UCSD-AML1 (cell line): ENCODE measurements at regions not wholly inside any gene's neighbourhood (a gene's known extent, or its start where the extent isn't known, plus 50 kb on each side); places are given as distances from the start of the nearest gene placed in this dataset.
"Not testable (repeated sequence)": the region's sequence is repeated elsewhere in the genome, so short reads cannot be mapped to it uniquely, and the experiment has no call there.

Experiments used
- DNase-seq: peaks from one replicate; lab custom pipeline; 2025; ENCODE audit not compliant: unreplicated experiment; lab: John Stamatoyannopoulos, UW

GRCh38 chr10:27390681-27391080 is 113.4 kb upstream of the RAB18 start:
- no peak for DNase-seq

DNA sequence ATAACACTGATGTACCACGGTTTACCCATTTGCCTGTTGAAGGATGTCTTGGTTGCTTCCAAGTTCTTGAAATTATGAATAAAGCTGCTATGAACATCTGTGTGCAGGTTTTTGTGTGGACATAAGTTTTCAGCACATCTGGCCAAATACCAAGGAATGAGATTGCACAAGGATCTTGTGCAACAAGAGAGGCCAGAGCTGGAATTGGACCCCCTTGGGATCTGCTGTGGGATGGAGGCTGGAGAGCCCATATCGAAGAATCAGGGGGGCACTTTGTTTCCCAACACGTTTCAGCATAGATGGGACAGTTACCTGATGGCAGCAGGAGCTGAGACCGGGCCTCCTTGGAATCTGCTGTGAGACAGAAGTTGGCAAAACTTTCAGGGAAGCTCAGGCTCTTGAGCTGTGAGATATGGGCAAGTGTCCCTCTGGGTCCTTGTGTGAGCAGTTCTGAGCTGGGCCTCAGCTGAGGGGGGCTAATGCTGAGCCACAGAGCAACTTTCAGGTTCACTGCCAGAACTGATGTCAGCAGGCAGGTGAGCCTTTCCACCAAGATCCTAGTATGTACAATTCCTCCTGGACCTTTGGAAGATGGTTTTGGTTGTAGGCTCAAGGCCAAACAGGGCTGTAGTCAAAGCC is 115.2 kb upstream of the RAB18 start:
- no peak for DNase-seq

- no peak for DNase-seq
Observed at GRCh38 chr10:27383595-27384542, 120.2 kb upstream of the RAB18 start.

- no peak for DNase-seq
Observed at GRCh38 chr10:27382176-27382575, 121.9 kb upstream of the RAB18 start.

- no peak for DNase-seq
Observed at GRCh38 chr10:27380929-27381358, 123.2 kb upstream of the RAB18 start.

DNA sequence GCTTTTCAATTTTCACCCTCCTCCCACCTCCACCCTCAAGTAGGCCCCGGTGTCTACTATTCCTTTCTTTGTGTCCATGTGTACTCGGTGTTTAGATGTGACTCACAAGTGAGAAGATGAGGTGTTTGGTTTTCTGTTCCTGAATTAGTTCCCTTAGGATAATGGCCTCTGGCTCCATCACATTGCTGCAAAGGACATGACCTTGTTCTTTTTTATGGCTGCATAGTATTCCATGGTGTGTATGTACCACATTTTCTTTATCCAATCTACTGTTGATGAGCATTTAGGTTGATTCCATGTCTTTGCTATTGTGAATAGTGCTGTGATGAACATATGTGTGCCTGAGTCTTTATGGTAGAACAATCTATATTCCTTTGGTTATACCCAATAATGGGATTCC is 125.1 kb upstream of the RAB18 start:
- not testable (repeated sequence) for DNase-seq

- DNase-seq, result no peak
Observed at GRCh38 chr10:27373566-27374160, 130.4 kb upstream of the RAB18 start.

- no peak for DNase-seq
Observed at GRCh38 chr10:27372095-27372494, 131.5 kb upstream of the ACBD5 start.

GRCh38 chr10:27371375-27371774 is 130.8 kb upstream of the ACBD5 start:
- DNase-seq, result not testable (repeated sequence)

GRCh38 chr10:27369880-27370279 is 129.3 kb upstream of the ACBD5 start:
- no peak for DNase-seq

DNA sequence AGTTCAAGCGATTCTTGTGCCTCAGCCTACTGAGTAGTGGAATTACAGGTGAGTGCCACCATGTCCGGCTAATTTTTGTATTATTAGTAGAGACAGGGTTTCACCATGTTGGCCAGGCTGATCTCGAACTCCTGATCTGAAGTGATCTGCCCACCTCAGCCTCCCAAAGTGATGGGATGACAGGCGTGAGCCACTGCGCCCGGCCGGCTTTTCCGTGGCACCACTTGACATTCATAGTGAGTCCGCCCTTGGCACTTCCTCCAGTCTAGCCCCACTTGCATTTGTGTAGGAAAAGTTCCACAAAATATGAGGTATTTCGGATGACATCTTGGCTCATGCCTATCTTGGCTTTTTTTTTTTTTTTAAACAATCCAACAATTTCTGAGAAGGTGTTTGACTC is 128.1 kb upstream of the ACBD5 start:
- DNase-seq, result no peak

- DNase-seq, result no peak
Observed at GRCh38 chr10:27366769-27367168, 126.2 kb upstream of the ACBD5 start.

GRCh38 chr10:27364028-27364427 is 123.4 kb upstream of the ACBD5 start:
- no peak for DNase-seq

DNA sequence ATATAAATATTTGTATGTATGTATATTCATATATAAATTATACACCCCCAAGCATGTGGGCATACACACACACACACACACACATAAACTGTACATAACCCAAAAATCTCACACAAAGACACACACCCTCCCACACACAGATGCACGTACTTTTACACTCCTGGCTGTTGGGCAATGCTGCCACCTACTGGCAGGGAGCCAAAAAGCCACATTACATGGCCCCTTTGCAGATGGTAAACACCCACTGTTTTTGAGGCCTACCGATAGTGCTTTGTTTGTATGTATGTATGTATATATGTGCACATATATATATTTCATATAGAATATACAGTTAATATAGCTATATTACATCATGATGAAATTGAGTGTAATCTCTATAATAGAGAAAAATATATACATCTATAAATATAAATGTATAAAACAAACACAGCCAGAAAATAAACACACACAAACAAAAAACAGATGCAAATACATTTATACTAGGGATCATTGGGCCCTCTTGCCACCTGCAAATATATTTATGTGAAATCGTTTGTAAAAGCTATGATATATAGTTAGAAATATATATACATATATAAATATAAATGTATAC is 120.1 kb upstream of the ACBD5 start:
- DNase-seq, result peak; percentile 72

DNA sequence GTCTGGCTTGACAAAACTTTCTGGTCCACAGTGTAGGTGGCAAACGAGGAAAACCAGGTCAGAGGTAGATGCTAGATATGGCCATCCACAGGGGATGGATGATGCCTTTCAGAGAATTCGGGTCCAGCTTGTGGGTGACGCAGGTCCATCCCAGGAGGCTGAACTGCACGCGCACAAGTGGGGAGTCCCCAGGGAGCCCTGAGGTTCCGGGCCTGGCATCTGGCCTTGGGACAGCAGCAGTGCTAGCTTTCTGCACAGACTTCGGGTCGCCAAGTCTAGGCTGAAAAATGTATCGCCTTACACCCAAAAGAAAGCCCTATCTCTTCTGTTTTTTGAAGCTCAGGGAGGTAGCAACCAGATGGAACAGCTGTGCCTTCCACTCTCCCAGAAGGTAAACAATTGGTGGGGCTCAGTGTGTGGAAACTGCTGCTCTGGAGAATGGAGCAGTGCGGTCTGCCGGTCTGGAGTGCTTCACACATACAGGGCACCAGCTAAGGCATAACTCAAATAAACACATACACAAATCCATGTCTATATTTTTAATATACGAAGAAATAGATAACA is 119.3 kb upstream of the ACBD5 start:
- DNase-seq, result no peak

DNA sequence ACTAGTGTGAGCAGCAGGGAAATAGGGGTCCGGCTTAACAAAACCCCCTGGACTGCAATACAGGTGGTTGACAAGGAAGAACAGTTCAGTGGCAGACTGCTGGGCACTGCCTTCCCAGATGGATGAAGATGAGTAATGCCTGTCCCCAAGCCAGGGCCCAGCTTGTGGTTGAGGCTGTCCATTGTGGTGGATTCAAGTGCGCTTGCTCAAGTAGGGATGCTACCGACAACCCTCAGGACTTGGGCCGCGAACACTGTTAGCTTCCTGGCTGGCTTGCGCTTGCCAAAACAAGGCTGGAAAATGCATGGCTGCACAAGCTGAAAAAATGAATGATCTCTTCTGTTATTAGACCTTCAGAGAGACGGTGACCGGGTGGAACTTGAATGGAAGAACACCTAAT is 116.1 kb upstream of the ACBD5 start:
- DNase-seq, result no peak

- DNase-seq, result no peak
Observed at GRCh38 chr10:27355918-27356573, 115.4 kb upstream of the ACBD5 start.

DNA sequence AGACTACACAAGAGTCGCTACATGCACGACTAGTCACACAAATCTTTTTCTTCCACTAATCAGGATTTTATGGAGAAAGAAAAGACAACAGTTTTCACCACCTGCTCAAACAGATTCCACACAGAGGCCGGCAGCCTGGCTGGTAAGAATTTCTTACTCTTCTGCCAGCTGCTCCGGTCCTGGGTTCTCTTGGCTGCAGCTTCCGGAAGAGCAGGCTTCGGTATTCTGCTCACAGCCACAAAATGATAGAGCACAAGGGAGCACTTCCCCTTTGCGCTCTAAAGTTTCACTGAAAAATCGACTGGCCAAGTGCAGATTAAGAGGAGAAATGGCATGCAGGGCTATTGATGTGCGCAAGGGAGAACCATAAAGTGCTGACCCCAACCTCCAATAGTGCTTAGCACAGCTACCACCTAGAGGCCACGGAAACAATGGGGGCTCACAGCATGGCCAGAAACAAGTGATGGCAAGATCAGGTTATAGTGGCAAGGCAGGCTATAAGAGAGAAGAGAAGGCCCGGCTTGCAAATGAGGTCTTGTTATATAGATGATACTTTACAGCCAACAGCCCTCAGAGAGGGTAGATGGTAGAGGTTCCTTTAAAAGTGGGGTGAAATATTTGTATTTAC is 114.2 kb upstream of the ACBD5 start:
- not testable (repeated sequence) for DNase-seq

DNA sequence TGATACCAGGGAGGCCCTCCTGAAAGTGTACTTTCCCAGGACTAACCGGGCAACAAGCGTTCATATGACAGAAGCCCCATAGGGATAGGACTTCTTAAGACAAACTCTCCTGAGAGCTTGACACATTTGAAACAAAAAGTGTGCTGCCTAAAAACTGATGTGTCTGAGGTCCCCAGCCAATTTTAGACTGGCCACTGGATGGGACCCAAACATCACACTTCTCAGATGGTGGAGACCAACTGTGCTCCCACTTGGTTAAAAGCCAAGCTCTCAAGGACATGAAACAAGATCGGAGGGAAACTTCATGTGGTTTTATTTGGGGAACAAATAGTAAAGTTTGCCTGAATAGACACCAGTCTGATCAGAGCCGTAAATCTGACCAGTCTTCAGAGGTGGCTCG is 113.5 kb upstream of the ACBD5 start:
- not testable (repeated sequence) for DNase-seq

GRCh38 chr10:27349987-27350386 is 109.4 kb upstream of the ACBD5 start:
- DNase-seq, result no peak
